Stomach (tissue), 8 donors: ENCODE measurements at regions not wholly inside any gene's neighbourhood (a gene's known extent, or its start where the extent isn't known, plus 50 kb on each side); places are given as distances from the start of the nearest gene placed in this dataset.
"Not testable (repeated sequence)": the region's sequence is repeated elsewhere in the genome, so short reads cannot be mapped to it uniquely, and the experiment has no call there.

Source experiments
- DNase-seq, 2 donors: peaks; one replicate each; pipeline versions ENCODE4 v3.0.0 to v3.0.0-alpha.2; 2013 to 2019
- H3K27ac ChIP-seq, 5 donors: fragments of 200-600 bp in 4 of 5; sonication (generic) in 4 of 5; one replicate each; pipeline ENCODE4 v1.5.1; 2013 to 2019; ENCODE audit warnings: mild to moderate bottlenecking in 1 of 5, moderate library complexity in 1 of 5
- H3K27me3 ChIP-seq, 3 donors: fragments of 200-600 bp; sonication (generic); one replicate each; pipeline ENCODE4 v1.5.1; 2017 to 2019; ENCODE audit warnings: mixed run types in 1 of 3
- H3K36me3 ChIP-seq, 4 donors: fragments of 200-600 bp; sonication (generic); 1 replicate in 3 of 4; 2 replicates in 1 of 4; pipeline ENCODE4 v1.5.1; 2016 to 2019
- H3K4me1 ChIP-seq, 4 donors: fragments of 200-600 bp; sonication (generic); one replicate each; pipeline ENCODE4 v1.5.1; 2016 to 2019
- H3K4me3 ChIP-seq, 4 donors: fragments of 200-600 bp; sonication (generic) in 3 of 4; one replicate each; pipeline ENCODE4 v1.5.1; 2016 to 2019; ENCODE audit warnings: mild to moderate bottlenecking in 1 of 4
- H3K9me3 ChIP-seq, 4 donors: fragments of 200-600 bp; sonication (generic); one replicate each; pipeline ENCODE4 v1.5.1; 2016 to 2019
- EP300 ChIP-seq: sonication (generic); formaldehyde crosslinking; IDR thresholded peaks from one replicate; pipeline ENCODE4 v1.6.1; 2017; ENCODE audit warnings: antibody characterized with exemption
- POLR2A ChIP-seq, 4 donors: fragments of 450-650 bp; IDR thresholded peaks; one replicate each; pipeline ENCODE4 v1.6.1; 2016; ENCODE audit warnings: antibody characterized with exemption in 4 of 4, control low read depth in 2 of 4, mild to moderate bottlenecking in 1 of 4, moderate library complexity in 1 of 4
- POLR2AphosphoS5 ChIP-seq, 3 donors: sonication (generic); formaldehyde crosslinking; IDR thresholded peaks; one replicate each; pipeline ENCODE4 v1.6.1; 2016; ENCODE audit warnings: antibody characterized with exemption in 3 of 3
- WGBS, 5 donors: extraction: QIAGEN DNeasy Blood & Tissue Kit in 3 of 5; methylation state at CpG; one replicate each; pipeline versions ENCODE4 v1.1.5 to v1.1.7; 2013 to 2018; 5-methylcytosine and 5-hydroxymethylcytosine counted together
- intact Hi-C: fragments of 100-400 bp; cut with DNase I; formaldehyde crosslinking; loops from one replicate; pipeline ENCODE4 v1.15.1; 2023; ENCODE audit warnings: low total_unique reads
- TF ChIP-seq, protein P1 (sequence below), 7 experiments: fragments of 450-650 bp in 4 of 7; fragments of 200-600 bp in 3 of 7; sonication (generic) in 3 of 7; IDR thresholded peaks; one replicate each; pipeline ENCODE4 v1.5.1; 2016 to 2019; ENCODE audit warnings: antibody characterized with exemption in 7 of 7, control low read depth in 2 of 7, mild to moderate bottlenecking in 1 of 7
- donor health status: healthy with polysubstance abuse.
- donor health status: Bipolar disorder and iron deficiency.
- donor health status: healthy.

DNA sequence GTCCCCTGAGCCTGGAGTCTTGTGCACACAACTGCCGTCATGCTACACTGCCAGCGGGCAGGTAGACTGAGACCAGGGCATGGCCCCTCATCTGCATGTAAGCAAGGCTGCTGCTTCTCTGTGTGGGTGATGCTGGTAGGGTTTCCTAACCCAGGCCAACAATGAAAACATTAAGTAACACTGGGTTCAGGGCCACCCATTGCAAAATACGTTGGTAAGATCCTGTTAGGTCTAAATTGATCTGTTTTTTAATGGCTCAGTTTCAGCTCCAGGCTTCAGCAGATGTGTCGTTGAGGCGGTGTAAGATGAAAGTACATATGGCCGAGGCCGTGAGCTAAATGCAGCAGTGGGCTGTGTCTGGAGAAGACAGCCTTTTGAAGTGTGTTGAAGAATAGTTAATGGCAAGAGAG is 383.4 kb downstream of the IRS2 start:
- WGBS, 5 donors, result 67 to 84% (median 78%) methylated on average over 7 of the region's 7 CpGs
- Histone ChIP-seq H3K27me3 (no peaks in the 10 kb centered on the region), H3K4me3 (no peak overlapping the region), H3K4me1 (peaks cover 0 to 7% (median 0%) of the 10 kb centered on the region in 4 donors), H3K36me3 (no peaks in the 10 kb centered on the region), H3K9me3 (no peaks in the 10 kb centered on the region), H3K27ac (no peak overlapping the region)
- intact Hi-C loops, result no loop called here
- TF ChIP-seq POLR2AphosphoS5 (IDR thresholded peaks at IDR 0.05) (no peak), POLR2A (IDR thresholded peaks at IDR 0.05) (no peak), EP300 (no peak)
- TF ChIP-seq, protein P1, sequence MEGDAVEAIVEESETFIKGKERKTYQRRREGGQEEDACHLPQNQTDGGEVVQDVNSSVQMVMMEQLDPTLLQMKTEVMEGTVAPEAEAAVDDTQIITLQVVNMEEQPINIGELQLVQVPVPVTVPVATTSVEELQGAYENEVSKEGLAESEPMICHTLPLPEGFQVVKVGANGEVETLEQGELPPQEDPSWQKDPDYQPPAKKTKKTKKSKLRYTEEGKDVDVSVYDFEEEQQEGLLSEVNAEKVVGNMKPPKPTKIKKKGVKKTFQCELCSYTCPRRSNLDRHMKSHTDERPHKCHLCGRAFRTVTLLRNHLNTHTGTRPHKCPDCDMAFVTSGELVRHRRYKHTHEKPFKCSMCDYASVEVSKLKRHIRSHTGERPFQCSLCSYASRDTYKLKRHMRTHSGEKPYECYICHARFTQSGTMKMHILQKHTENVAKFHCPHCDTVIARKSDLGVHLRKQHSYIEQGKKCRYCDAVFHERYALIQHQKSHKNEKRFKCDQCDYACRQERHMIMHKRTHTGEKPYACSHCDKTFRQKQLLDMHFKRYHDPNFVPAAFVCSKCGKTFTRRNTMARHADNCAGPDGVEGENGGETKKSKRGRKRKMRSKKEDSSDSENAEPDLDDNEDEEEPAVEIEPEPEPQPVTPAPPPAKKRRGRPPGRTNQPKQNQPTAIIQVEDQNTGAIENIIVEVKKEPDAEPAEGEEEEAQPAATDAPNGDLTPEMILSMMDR (IDR thresholded peaks at IDR 0.05), result no peak
- DNase-seq, result no peak

DNA sequence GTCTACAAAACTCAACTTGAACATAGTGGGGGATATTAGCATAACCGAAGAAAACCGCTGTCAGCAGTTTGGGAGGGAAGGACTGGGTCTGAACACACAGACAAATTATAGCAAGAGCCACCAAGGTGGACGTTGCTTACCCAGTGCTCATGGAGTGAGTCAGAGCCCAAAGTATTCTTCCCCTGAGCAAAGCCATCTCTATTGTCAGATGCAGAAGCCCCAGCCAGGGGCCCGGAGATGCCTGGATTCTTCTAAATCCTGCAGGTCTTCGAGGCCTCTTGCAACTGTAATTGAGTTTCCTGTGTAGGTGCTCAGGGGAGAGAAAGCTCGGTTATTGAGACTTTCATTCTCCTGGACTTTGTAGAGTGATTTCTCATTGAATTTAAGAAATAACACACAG is 384.5 kb downstream of the IRS2 start:
- WGBS, 5 donors, result 85 to 94% (median 92%) methylated on average over 6 of the region's 6 CpGs
- TF ChIP-seq, protein P1 (IDR thresholded peaks at IDR 0.05), result no peak
- no peak for TF ChIP-seq POLR2A (IDR thresholded peaks at IDR 0.05)
- no peak for TF ChIP-seq POLR2AphosphoS5 (IDR thresholded peaks at IDR 0.05)
- TF ChIP-seq EP300, result no peak
- peaks cover 0 to 7% (median 0%) of the 10 kb centered on the region in 4 donors for H3K4me1 ChIP-seq
- H3K9me3 ChIP-seq, result no peaks in the 10 kb centered on the region
- intact Hi-C loops, result no loop called here
- H3K27ac ChIP-seq, result no peak overlapping the region
- no peak for DNase-seq
- H3K36me3 ChIP-seq, result no peaks in the 10 kb centered on the region
- no peaks in the 10 kb centered on the region for H3K27me3 ChIP-seq
- no peak overlapping the region for H3K4me3 ChIP-seq

- Histone ChIP-seq H3K27ac (peak overlapping the region in 1 of 5 donors; percentile 67), H3K36me3 (no peaks in the 10 kb centered on the region), H3K27me3 (no peaks in the 10 kb centered on the region), H3K9me3 (no peaks in the 10 kb centered on the region), H3K4me1 (peaks cover 0 to 7% (median 0%) of the 10 kb centered on the region in 4 donors), H3K4me3 (no peak overlapping the region)
- 43 to 79% (median 54%) methylated on average over 9 of the region's 9 CpGs for WGBS, 5 donors
- intact Hi-C loops, result no loop called here
- TF ChIP-seq POLR2A (IDR thresholded peaks at IDR 0.05) (no peak), EP300 (no peak), POLR2AphosphoS5 (IDR thresholded peaks at IDR 0.05) (no peak)
- TF ChIP-seq, protein P1 (IDR thresholded peaks at IDR 0.05), result no peak
- DNase-seq, result no peak
Measured at GRCh38 chr13:109401307-109401706, 385.1 kb downstream of the IRS2 start.

- intact Hi-C loops, result no loop called here
- peak; percentile 29 to 67 for DNase-seq
- no peaks in the 10 kb centered on the region for H3K27me3 ChIP-seq
- no peaks in the 10 kb centered on the region for H3K36me3 ChIP-seq
- peak overlapping the region; percentile 33 to 74 (median 67) for H3K27ac ChIP-seq
- WGBS, 5 donors, result 32 to 62% (median 44%) methylated on average over 11 of the region's 11 CpGs
- TF ChIP-seq POLR2AphosphoS5 (IDR thresholded peaks at IDR 0.05) (peak in 2 of 3 donors; percentile 42 to 73), EP300 (no peak)
- peak overlapping the region in 2 of 4 donors; percentile 9 to 20 for H3K4me3 ChIP-seq
- peaks cover 0 to 7% (median 0%) of the 10 kb centered on the region in 4 donors for H3K4me1 ChIP-seq
- no peaks in the 10 kb centered on the region for H3K9me3 ChIP-seq
Measured at GRCh38 chr13:109400624-109401257, 385.6 kb downstream of the IRS2 start.

GRCh38 chr13:109400209-109400608 is 386.2 kb downstream of the IRS2 start:
- H3K36me3 ChIP-seq, result no peaks in the 10 kb centered on the region
- WGBS, 5 donors, result 22 to 40% (median 32%) methylated on average over 11 of the region's 11 CpGs
- no peaks in the 10 kb centered on the region for H3K27me3 ChIP-seq
- peak overlapping the region in 2 of 4 donors; percentile 9 to 20 for H3K4me3 ChIP-seq
- TF ChIP-seq POLR2A (IDR thresholded peaks at IDR 0.05) (no peak), EP300 (no peak), POLR2AphosphoS5 (IDR thresholded peaks at IDR 0.05) (peak in 2 of 3 donors; percentile 22 to 52)
- TF ChIP-seq, protein P1 (IDR thresholded peaks at IDR 0.05), result no peak
- H3K9me3 ChIP-seq, result no peaks in the 10 kb centered on the region
- H3K27ac ChIP-seq, result peak overlapping the region; percentile 33 to 74 (median 67)
- intact Hi-C loops, result no loop called here
- peak; percentile 53 to 68 for DNase-seq
- peaks cover 0 to 7% (median 0%) of the 10 kb centered on the region in 4 donors for H3K4me1 ChIP-seq

GRCh38 chr13:109398071-109398470 is 388.3 kb downstream of the IRS2 start:
- intact Hi-C loops, H3K36me3 ChIP-seq, H3K27me3 ChIP-seq, H3K9me3 ChIP-seq, H3K27ac ChIP-seq, DNase-seq, H3K4me1 ChIP-seq, H3K4me3 ChIP-seq: not testable (repeated sequence)
- 77 to 86% (median 85%) methylated on average over 5 of the region's 5 CpGs for WGBS, 5 donors
